ENCODE measurements at regions not wholly inside any gene's neighbourhood (a gene's known extent, or its start where the extent isn't known, plus 50 kb on each side); places are given as distances from the start of the nearest gene placed in this dataset.

DNA sequence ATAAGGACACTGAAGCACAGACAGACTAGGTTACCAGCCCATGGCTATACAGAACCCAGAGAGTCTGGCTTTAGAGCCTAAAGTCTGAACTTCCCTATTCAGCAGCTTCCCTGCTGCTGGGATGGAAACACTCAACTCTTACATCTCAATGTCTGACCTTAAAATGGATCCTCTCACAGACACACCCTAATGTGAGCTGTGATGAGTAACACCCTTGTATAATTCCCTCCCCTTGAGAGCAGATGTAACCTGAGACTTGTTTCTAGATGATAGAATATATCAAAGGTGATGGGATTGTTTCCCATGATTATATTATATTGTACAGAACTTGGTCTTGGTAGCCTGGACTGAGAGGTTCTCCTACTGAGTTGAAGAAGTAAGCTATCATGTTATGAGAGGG is 577.1 kb upstream of the KLHL29 start:
- H3K9me3 ChIP-seq: no peaks in the 10 kb centered on the region
- intact Hi-C loops (cut with DNase I): no loop called here
- H3K4me1 ChIP-seq (replicated peaks): no peaks in the 10 kb centered on the region
- no peak for DNase-seq (ENCODE audit: low spot score)
- TF ChIP-seq POLR2A (IDR thresholded peaks at IDR 0.05): no peak
- no peak for TF ChIP-seq POLR2AphosphoS5 (IDR thresholded peaks at IDR 0.05)
- TF ChIP-seq, protein P1, sequence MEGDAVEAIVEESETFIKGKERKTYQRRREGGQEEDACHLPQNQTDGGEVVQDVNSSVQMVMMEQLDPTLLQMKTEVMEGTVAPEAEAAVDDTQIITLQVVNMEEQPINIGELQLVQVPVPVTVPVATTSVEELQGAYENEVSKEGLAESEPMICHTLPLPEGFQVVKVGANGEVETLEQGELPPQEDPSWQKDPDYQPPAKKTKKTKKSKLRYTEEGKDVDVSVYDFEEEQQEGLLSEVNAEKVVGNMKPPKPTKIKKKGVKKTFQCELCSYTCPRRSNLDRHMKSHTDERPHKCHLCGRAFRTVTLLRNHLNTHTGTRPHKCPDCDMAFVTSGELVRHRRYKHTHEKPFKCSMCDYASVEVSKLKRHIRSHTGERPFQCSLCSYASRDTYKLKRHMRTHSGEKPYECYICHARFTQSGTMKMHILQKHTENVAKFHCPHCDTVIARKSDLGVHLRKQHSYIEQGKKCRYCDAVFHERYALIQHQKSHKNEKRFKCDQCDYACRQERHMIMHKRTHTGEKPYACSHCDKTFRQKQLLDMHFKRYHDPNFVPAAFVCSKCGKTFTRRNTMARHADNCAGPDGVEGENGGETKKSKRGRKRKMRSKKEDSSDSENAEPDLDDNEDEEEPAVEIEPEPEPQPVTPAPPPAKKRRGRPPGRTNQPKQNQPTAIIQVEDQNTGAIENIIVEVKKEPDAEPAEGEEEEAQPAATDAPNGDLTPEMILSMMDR (IDR thresholded peaks at IDR 0.05): no peak
- H3K36me3 ChIP-seq: no peaks in the 10 kb centered on the region
- no peaks in the 10 kb centered on the region for H3K27me3 ChIP-seq (replicated peaks; ENCODE audit: insufficient read depth)
- no peak overlapping the region for H3K4me3 ChIP-seq
- H3K27ac ChIP-seq: no peak overlapping the region

DNA sequence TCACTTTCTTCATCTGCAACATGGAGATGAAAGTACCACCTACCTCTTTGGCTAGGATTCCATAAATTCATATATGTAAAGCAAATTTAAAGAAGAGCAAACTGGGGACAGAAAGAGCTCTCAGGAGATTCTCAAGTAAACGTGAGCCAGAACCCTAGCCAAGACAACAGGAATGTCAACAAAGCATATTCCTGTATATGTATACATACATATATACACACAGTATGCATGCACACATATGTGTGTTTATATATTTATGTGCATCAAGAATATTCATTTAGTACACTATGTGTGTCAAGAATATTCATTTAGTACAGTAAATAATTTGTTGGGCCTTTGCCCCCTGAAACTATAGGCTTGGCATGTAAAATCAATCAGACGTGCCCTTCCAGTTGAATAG is 574.4 kb upstream of the KLHL29 start:
- no peak overlapping the region for H3K4me3 ChIP-seq
- TF ChIP-seq, protein P1 (IDR thresholded peaks at IDR 0.05): no peak
- TF ChIP-seq POLR2A (IDR thresholded peaks at IDR 0.05): no peak
- TF ChIP-seq POLR2AphosphoS5 (IDR thresholded peaks at IDR 0.05): no peak
- no peaks in the 10 kb centered on the region for H3K4me1 ChIP-seq (replicated peaks)
- no peaks in the 10 kb centered on the region for H3K36me3 ChIP-seq
- no peak for DNase-seq (ENCODE audit: low spot score)
- no peaks in the 10 kb centered on the region for H3K9me3 ChIP-seq
- 74% methylated on average over 2 of the region's 2 CpGs for WGBS
- no peak overlapping the region for H3K27ac ChIP-seq
- no peaks in the 10 kb centered on the region for H3K27me3 ChIP-seq (replicated peaks; ENCODE audit: insufficient read depth)
- intact Hi-C loops (cut with DNase I): no loop called here

- H3K36me3 ChIP-seq: no peaks in the 10 kb centered on the region
- DNase-seq (ENCODE audit: low spot score): no peak
- H3K4me3 ChIP-seq: no peak overlapping the region
- intact Hi-C loops (cut with DNase I): no loop called here
- no peak overlapping the region for H3K27ac ChIP-seq
- no peaks in the 10 kb centered on the region for H3K4me1 ChIP-seq (replicated peaks)
- WGBS: 64% methylated on average over 2 of the region's 2 CpGs
- no peak for TF ChIP-seq POLR2AphosphoS5 (IDR thresholded peaks at IDR 0.05)
- TF ChIP-seq, protein P1 (IDR thresholded peaks at IDR 0.05): no peak
- no peak for TF ChIP-seq POLR2A (IDR thresholded peaks at IDR 0.05)
- H3K27me3 ChIP-seq (replicated peaks; ENCODE audit: insufficient read depth): no peaks in the 10 kb centered on the region
- H3K9me3 ChIP-seq: no peaks in the 10 kb centered on the region
Observed at GRCh38 chr2:22812065-22812680, 572.8 kb upstream of the KLHL29 start.

GRCh38 chr2:22817197-22817596 is 567.8 kb upstream of the KLHL29 start:
- H3K27ac ChIP-seq: no peak overlapping the region
- 55% methylated on average over 4 of the region's 4 CpGs for WGBS
- H3K9me3 ChIP-seq: no peaks in the 10 kb centered on the region
- TF ChIP-seq POLR2AphosphoS5 (IDR thresholded peaks at IDR 0.05) (no peak), POLR2A (IDR thresholded peaks at IDR 0.05) (no peak)
- TF ChIP-seq, protein P1 (IDR thresholded peaks at IDR 0.05): no peak
- DNase-seq (ENCODE audit: low spot score): no peak
- no peak overlapping the region for H3K4me3 ChIP-seq
- intact Hi-C loops (cut with DNase I): no loop called here
- H3K36me3 ChIP-seq: no peaks in the 10 kb centered on the region
- no peaks in the 10 kb centered on the region for H3K4me1 ChIP-seq (replicated peaks)
- H3K27me3 ChIP-seq (replicated peaks; ENCODE audit: insufficient read depth): no peaks in the 10 kb centered on the region

DNA sequence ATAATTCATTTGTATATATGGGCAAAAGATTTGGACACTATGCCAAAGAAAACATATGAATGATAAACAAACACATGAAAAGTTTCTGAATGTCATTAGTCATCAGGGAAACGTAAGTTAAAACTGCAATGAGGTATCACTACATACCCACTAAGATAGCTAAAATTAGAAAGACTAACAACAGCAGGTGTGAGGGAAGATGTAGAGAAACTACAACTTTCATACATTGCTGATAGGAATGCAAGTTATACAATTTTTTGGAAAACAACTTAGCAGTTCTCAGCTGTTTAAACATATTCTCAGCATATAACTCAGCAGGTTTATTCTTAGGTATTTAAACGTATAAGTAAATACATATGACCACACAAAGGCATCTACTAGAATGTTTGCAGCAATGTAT is 563.5 kb upstream of the KLHL29 start:
- intact Hi-C loops (cut with DNase I): no loop called here
- Histone ChIP-seq H3K27ac (no peak overlapping the region), H3K9me3 (no peaks in the 10 kb centered on the region), H3K27me3 (replicated peaks; ENCODE audit: insufficient read depth) (no peaks in the 10 kb centered on the region), H3K36me3 (no peaks in the 10 kb centered on the region), H3K4me1 (replicated peaks) (no peaks in the 10 kb centered on the region), H3K4me3 (no peak overlapping the region)
- TF ChIP-seq, protein P1 (IDR thresholded peaks at IDR 0.05): no peak
- TF ChIP-seq POLR2AphosphoS5 (IDR thresholded peaks at IDR 0.05) (no peak), POLR2A (IDR thresholded peaks at IDR 0.05) (no peak)
- WGBS: 68% methylated on average over 2 of the region's 2 CpGs
- DNase-seq (ENCODE audit: low spot score): no peak
